ENCODE measurements at regions not wholly inside any gene's neighbourhood (a gene's known extent, or its start where the extent isn't known, plus 50 kb on each side); places are given as distances from the start of the nearest gene placed in this dataset.

GRCh38 chr2:64383016-64383591 lies 70.9 kb upstream of the LGALSL start:
- no peak for DNase-seq

DNA sequence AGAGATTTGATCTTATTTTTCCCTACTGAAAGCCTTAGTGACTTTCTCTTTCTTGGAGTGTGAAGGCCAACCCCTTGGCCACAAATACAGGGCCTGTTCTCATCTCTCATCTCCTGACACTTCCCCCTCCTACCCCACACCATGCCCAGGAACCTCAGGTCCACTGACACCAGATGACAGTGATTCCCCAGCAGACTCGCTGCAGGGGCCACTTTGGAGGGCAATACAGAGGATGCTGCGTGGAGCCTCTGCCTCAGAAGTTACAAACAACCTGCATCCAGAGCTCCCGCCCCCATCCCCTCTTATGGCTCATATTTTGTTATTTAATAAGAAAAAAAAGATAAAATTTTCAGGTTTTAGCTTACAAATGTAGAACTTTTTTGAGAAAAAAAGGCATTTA lies 70.1 kb upstream of the LGALSL start:
- DNase-seq, result no peak

DNA sequence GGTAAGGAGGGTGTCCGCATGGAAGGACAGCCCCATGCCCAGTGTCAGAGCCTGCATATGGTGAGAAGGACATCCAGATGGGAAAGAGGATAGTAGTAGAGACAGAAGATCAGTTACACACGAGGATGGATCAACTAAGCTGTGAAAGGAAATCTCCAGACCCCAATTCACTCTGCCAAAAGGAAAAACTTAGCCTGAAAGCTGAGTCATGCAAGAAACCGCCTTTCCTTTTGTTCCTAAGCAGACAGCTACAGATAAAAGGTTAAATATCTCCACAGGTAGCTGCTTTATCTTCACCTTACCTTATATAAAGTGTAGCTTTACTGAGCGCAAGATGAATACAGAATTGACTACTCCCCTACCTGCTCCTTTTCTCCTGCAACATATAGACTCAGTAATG lies 67.3 kb upstream of the LGALSL start:
- no peak for DNase-seq

GRCh38 chr2:64390586-64390985 lies 63.4 kb upstream of the LGALSL start:
- no peak for DNase-seq

- no peak for DNase-seq
Measured at GRCh38 chr2:64391424-64391823, 62.5 kb upstream of the LGALSL start.

DNA sequence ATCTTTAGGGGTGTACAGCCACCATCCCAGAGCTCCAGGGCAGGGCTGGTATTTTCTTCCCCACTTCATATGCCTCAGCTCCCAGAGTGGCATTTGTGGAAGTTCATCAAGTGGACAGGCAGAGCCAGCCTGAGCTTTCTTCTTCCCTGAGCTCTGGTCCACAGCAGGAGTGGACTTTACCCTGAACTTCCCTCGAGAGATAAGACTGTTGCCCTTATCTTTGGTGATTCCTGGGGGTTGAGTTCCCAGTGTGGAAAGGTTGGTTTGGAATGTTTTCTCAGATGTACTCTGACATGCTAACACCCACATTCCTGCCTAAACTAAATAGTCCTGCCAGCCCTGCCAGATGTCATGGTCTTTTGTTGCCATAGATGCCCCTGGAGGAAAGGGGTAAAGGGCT lies 62.0 kb upstream of the LGALSL start:
- DNase-seq, result no peak

DNA sequence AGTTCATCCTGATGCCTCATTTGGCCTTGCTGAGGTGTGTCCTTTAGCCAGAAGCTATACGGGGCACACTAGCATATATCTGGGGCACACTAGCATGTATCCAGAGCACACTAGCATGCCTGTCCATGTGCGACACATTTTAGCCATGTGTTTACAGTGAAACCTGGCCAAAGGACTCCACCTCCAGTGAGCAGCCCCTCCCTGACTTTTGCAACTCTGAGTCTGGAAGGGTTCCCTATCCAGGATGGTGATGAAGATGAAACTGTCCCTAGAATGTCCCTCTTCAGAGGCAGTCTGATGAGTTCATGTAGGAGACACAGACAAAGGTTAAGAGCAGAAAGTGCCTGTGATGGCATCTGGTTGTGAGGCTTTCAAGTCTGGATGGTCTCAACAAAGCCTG lies 61.4 kb upstream of the LGALSL start:
- no peak for DNase-seq

GRCh38 chr2:64393383-64394010 lies 60.5 kb upstream of the LGALSL start:
- no peak for DNase-seq

DNA sequence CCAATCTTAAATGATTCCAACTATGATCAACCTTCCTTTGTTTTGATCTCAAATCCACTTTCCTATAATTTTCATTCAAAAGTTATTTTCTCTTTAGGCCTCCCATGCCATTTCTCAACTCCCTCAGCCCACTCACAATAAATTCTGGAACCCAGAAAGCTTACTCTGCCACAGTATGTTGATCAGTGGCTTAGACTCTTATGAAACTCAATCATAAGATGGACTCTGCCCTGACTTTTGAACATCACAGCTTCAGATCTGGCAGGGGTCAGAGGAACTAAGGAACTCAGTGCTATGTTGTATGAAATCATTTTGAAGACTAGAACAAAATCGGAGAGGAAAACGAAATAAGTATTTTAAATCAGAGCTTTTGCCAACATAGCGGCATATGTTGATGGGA lies 59.8 kb upstream of the LGALSL start:
- no peak for DNase-seq

DNA sequence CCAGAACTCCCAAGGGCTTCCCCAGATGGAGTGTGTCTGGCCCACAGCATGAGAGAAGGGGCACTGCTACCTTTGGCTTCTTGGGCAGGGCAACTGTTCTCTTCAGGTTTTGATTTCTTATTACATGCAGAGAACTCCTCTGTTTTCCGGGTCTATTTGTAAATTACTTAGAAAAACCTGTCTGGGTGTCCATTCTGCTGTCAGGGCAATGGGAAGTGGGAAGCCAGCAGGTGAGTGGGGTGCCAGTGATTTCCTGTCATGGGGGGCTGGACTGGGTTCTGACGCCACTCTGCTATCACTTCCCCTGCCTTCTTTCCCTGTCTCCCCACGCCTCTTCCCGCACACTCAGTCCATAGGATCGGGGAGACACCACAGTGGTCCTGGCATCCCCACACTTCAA lies 58.0 kb upstream of the LGALSL start:
- no peak for DNase-seq

DNA sequence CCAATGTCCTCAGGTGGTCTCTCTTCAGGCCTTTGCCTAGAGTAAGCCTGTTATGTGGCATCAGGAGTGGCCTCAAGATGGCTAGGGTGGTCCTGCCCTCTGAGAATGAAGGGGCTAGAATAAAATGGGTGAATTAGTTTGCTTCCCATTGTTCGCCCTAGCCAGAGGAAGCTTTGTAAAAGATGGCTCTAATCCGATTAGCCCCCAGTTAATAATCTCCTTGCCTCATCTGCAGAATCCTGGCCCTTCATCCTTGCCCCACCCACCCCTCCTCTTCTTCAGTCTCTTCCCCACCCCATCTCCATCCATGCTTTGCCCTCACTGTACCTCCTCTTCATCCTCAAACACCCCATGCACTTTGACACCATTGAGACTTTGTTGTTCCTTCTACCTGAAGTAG lies 57.4 kb upstream of the LGALSL start:
- no peak for DNase-seq

DNA sequence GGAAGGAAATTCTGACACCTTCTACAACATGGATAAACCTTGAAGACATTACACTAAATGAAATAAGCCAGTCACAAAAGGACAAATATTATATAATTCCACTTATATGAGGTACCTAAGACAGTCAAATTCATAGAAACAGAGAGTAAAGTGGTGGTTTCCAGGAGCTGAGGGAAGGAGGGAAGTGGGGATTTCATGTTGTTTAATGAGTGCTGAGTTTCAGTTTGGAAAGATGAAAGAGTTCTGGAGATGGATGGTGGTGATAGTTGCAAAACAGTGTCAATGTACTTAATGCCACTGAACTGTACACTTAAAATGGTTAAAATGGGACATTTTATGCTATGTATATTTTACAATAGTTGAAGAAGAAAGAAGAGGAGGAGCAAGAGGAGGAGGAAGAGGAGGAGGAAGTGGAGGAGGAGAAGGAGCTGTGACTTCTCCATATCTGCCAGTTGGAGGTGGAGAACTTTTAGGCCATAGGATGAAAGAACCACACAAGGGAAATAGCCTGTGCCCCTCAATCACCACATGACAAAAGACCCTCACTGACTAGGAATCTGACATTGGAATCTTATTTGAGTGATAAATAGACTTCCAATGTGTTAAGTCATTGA lies 55.3 kb upstream of the LGALSL start:
- no peak for DNase-seq

- DNase-seq, result no peak
Measured at GRCh38 chr2:64399521-64399920, 54.4 kb upstream of the LGALSL start.

DNA sequence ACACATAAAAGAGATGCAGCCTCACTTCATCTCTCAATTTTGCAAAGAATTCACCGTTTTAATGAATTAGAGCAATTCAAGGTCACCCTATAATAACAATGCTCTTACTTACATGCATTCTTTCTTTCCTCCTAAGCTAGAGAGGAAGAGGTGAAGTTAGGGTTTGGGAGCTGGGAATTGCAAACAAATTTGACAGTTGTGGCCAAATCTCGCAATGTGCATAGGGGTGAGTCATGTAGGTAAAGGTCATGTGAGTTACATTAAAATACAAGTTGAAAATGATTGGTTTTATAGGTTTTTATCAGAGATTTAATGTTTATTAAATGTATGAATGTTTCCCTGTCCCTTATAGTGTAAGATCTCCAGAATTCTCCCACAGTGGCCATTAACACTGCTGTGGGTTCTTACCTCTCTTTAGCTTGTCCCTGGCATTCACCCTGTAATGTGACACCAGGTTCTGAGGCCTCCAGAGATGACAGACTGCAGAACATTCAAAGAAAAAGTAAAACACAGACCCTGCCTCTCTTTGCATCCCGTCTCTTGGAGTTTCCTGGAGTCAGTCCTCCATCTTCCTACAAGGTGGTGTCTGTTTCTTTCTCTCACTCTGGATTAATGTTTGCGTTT lies 53.7 kb upstream of the LGALSL start:
- no peak for DNase-seq

DNA sequence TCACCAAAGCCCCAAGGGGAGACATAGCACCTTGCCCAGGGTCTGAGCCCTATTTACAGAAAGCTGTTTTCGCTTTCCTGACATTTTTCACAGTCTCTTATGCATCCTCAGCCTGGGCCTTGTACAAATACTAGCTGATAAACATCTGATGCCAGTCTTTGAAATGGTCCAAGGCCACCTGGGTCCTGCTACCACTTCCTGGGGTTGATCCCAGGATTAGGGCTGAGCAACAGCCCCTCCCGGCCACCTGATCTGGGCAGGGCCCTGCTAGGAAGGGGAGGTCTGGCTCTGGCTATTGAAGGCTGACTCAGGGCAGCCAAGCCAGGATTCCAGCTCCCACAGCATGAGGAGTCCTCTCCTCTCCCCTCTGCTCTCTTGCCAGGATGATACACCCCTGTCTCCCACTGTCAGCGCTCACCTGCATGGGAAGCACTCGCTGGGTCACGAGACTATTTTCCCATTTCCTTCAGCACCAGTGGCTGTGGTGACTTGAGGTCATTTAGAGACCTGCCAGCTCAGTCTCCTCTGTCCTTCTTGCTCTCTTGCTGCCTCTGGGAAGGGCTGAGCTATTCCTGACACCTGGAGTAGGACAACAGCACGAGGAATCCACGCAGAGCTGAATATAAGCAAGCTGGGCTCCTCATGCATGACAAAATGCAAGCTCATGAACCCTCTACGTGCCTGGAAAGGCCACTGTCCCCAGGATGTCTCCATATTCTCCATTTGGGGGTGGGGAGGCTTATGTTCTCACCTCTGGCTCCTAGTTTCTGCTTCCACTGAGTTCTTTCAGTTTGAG lies 53.0 kb upstream of the LGALSL start:
- peak; percentile 55 for DNase-seq

DNA sequence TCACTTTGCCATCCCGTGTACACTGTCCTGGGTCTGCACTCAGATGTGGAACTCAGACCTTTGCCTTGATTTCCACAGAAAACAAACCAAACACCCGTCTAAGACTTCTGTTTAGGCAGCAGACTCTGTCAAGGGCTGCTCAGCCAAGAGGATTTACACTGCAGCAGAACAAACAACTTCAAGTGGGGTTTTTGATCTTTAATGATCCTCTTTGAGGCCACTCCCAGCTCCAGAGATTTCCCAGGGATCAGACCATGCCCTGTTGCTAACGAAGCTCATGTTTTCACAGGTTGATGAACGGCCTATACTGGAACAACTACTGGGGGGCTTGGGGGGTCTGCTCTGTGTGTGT lies 52.5 kb upstream of the LGALSL start:
- DNase-seq, result peak; percentile 86

- DNase-seq, result no peak
Measured at GRCh38 chr2:64402876-64403275, 51.1 kb upstream of the LGALSL start.

DNA sequence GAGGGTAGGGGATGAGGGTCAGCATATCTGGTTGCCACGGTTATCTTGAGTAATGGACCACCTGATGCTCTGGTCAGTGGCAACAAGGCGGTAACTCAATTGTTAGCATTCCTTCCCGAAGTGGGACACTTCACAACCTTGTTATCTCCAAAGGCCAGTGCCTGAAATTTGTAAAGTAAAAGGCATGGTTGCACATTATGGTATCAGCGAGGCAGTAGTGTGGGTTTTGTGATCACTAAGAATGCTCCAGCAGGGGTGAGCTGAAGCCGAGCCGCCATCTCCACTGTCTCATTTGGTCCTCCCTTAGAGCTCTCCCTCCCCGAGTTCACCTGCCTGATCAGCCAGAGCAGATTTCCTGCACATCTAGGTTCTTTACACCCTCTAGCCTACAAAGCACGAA lies 50.5 kb upstream of the LGALSL start:
- DNase-seq, result no peak

DNA sequence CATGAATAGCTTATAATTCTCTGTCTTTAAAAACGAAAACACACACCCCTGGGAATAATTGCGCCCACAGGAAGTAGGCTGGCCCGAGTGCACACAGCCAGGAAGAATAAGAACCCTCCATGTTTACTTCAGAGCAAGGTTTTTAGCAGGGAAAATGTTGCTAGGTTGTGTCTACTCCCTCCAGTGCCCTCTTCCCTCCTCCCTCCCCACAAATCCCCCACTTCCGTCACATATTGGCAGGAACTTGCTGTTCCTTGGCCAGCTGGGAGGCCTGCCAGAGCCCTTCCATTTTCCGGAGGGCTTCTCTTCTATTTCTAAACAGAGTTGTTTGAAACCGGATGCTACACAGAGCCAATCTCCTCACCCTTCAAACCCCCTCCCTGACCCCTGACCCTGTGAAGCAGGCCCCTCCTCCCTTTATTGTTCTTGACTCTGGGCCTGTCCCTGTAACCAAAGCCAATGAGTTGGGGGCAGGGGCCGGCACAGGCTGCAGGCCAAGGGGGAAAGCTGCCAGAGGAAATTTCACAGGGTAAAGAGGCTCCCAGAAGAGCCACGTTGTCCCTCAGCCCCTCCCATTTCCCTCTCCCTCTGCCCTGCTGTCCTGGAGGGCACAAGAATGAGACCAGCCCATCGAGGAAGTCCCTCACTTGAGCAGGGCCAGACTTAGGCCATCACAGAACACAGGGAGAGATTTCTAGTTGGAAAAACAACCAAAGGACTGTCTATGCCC lies 49.8 kb upstream of the LGALSL start:
- peak; percentile 87 for DNase-seq

Measured in DMS79 treated with DMSO at 0.1 percent for 48 hours (cell line).